ENCODE measurements at regions not wholly inside any gene's neighbourhood (a gene's known extent, or its start where the extent isn't known, plus 50 kb on each side); places are given as distances from the start of the nearest gene placed in this dataset.

DNA sequence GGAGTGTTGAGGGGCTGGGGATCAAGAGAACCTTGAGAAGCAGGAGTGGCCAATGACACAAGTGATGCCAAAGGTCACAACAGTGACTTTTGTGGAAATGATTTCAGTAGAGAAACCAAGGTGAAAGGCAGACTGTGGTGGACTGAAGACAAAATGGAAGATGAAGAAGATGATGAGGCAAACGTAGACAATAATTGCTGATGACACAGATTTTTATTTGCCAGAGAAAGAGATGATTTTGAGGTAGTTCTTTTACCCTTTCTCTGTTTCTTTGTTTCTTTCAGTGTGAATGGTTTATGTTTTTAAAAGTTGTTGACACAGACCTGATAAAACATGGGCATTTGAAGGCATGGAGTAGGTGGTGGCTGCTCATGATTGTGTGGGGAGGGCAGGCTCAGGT is 121.0 kb upstream of the ARGLU1 start:
- no peak overlapping the region for H3K27ac ChIP-seq
- H3K9me3 ChIP-seq: peaks cover 0 to 3% of the 10 kb centered on the region in 2 donors
- H3K27me3 ChIP-seq: no peaks in the 10 kb centered on the region
- no peak overlapping the region for H3K4me3 ChIP-seq
- no peaks in the 10 kb centered on the region for H3K4me1 ChIP-seq
- no peak for DNase-seq (ENCODE audit: low spot score)
- TF ChIP-seq, protein P1, sequence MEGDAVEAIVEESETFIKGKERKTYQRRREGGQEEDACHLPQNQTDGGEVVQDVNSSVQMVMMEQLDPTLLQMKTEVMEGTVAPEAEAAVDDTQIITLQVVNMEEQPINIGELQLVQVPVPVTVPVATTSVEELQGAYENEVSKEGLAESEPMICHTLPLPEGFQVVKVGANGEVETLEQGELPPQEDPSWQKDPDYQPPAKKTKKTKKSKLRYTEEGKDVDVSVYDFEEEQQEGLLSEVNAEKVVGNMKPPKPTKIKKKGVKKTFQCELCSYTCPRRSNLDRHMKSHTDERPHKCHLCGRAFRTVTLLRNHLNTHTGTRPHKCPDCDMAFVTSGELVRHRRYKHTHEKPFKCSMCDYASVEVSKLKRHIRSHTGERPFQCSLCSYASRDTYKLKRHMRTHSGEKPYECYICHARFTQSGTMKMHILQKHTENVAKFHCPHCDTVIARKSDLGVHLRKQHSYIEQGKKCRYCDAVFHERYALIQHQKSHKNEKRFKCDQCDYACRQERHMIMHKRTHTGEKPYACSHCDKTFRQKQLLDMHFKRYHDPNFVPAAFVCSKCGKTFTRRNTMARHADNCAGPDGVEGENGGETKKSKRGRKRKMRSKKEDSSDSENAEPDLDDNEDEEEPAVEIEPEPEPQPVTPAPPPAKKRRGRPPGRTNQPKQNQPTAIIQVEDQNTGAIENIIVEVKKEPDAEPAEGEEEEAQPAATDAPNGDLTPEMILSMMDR (IDR thresholded peaks at IDR 0.05): no peak
- H3K36me3 ChIP-seq: no peaks in the 10 kb centered on the region

DNA sequence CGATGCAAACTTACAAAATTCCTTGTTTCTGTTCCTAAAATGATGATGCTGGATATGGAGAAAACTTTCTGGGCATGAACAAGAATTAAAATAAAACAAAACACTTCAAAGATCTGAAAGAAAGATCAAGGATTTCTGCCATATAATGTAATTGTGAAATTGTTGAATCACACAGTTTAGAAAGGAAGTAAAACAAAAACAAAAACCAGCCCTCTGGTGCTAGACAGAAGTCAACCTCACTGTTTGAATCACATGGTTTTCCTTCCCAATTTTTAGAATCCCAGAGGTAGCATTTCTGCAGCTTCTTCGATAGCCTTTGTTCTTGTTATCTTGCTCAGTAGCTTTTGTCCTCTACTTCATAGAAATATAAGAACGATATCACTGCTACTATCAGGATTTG is 118.2 kb upstream of the ARGLU1 start:
- Histone ChIP-seq H3K4me3 (no peak overlapping the region), H3K27me3 (no peaks in the 10 kb centered on the region), H3K36me3 (no peaks in the 10 kb centered on the region), H3K4me1 (no peaks in the 10 kb centered on the region), H3K27ac (no peak overlapping the region), H3K9me3 (peaks cover 0 to 3% of the 10 kb centered on the region in 2 donors)
- TF ChIP-seq, protein P1 (IDR thresholded peaks at IDR 0.05): no peak
- DNase-seq (ENCODE audit: low spot score): no peak

DNA sequence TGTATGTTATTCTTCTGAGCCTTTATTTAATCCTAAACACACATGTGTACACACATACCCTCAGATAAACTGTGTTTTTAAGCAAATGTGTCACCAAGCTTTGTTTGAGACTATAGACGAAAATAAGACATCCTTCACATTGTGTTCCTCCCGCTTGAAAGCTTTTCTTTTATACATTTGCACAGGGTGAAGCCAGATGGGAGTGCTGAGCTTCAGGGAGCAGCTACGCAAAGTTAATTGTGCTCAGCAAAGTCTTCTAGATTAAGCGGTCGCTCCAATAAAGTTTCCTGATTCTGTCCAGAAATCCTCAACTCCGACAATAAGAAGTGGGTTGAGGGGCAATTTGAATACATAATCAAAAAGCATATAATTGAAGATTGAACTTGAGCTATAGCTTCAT is 117.2 kb upstream of the ARGLU1 start:
- H3K27me3 ChIP-seq: no peaks in the 10 kb centered on the region
- H3K4me3 ChIP-seq: no peak overlapping the region
- H3K9me3 ChIP-seq: peaks cover 0 to under 1% of the 10 kb centered on the region in 2 donors
- no peaks in the 10 kb centered on the region for H3K4me1 ChIP-seq
- TF ChIP-seq, protein P1 (IDR thresholded peaks at IDR 0.05): no peak
- H3K36me3 ChIP-seq: no peaks in the 10 kb centered on the region
- H3K27ac ChIP-seq: no peak overlapping the region
- DNase-seq (ENCODE audit: low spot score): no peak

DNA sequence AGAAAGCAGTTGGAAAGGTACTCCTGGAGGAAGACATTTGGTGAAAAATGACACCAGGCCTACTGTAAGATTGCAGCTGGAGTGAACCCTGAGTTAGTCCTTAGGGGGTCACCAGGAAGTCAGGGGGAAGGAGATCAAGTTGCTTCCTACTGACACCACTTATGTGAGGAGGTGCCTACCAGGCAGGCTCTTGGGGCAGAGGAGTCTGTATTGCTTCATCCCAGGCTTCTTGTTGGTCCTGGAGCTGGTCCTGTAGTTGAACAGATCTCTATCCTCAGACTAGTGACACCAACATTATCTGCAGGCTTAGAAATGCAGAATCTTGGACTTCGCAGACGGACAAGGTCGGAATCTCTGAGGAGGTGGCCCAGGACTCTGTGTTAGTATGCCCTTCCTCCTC is 116.0 kb upstream of the ARGLU1 start:
- H3K27ac ChIP-seq: no peak overlapping the region
- H3K27me3 ChIP-seq: no peaks in the 10 kb centered on the region
- no peaks in the 10 kb centered on the region for H3K4me1 ChIP-seq
- no peak overlapping the region for H3K4me3 ChIP-seq
- H3K9me3 ChIP-seq: no peaks in the 10 kb centered on the region
- TF ChIP-seq, protein P1 (IDR thresholded peaks at IDR 0.05): no peak
- DNase-seq (ENCODE audit: low spot score): no peak
- H3K36me3 ChIP-seq: no peaks in the 10 kb centered on the region

DNA sequence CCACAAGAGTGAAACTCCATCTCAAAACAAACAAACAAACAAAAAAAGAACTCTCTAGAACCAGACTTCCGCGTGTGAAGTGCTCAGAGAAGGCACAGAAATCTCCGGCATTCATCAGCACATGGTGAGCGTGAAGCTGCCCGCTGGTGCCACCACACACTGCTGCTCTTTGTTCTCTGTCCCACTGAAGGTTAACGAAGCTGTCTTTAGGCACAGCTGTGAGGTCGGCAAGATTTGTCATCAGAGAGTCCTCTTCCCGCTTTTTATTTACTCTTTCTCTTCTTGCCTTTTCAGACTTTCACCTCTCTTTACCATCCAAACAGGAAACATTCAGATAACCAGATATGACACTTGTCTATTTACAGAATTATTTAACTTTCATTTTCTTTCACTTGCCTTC is 115.2 kb upstream of the ARGLU1 start:
- no peaks in the 10 kb centered on the region for H3K9me3 ChIP-seq
- TF ChIP-seq, protein P1 (IDR thresholded peaks at IDR 0.05): no peak
- no peaks in the 10 kb centered on the region for H3K4me1 ChIP-seq
- no peak overlapping the region for H3K27ac ChIP-seq
- H3K4me3 ChIP-seq: no peak overlapping the region
- H3K36me3 ChIP-seq: no peaks in the 10 kb centered on the region
- DNase-seq (ENCODE audit: low spot score): no peak
- H3K27me3 ChIP-seq: no peaks in the 10 kb centered on the region

DNA sequence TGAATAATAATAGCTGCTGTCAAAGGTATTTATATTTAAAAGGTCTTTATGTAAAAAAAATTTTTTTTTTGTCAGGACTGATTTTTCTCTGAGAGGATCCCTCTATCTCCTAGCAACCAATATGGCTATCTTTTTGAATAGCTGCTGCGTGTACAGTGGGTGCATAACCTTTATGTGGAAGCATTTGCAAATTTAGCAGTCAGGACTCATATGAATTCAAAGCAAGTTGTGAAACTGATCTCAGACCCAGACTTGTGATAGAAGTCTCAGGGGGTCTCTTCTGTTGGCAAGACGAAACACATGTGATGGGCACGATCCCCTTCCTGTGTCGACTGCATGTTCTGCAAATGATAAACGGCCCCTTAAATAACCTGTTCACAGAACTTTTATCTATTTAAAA is 114.1 kb upstream of the ARGLU1 start:
- Histone ChIP-seq H3K4me1 (no peaks in the 10 kb centered on the region), H3K27ac (no peak overlapping the region), H3K36me3 (no peaks in the 10 kb centered on the region), H3K27me3 (no peaks in the 10 kb centered on the region), H3K9me3 (no peaks in the 10 kb centered on the region), H3K4me3 (no peak overlapping the region)
- DNase-seq (ENCODE audit: low spot score): no peak
- TF ChIP-seq, protein P1 (IDR thresholded peaks at IDR 0.05): no peak
